GM18867 (cell line): ENCODE measurements at regions not wholly inside any gene's neighbourhood (a gene's known extent, or its start where the extent isn't known, plus 50 kb on each side); places are given as distances from the start of the nearest gene placed in this dataset.

Source experiments
- ATAC-seq: cut with Tn5 transposase; IDR thresholded peaks from one replicate; pipeline ENCODE4 v1.9.1; 2021; ENCODE audit warnings: mild to moderate bottlenecking, moderate library complexity; ENCODE audit not compliant: unreplicated experiment

GRCh38 chr5:5969942-5970483, 408.3 kb downstream of the MED10 start:
- ATAC-seq: no peak

DNA sequence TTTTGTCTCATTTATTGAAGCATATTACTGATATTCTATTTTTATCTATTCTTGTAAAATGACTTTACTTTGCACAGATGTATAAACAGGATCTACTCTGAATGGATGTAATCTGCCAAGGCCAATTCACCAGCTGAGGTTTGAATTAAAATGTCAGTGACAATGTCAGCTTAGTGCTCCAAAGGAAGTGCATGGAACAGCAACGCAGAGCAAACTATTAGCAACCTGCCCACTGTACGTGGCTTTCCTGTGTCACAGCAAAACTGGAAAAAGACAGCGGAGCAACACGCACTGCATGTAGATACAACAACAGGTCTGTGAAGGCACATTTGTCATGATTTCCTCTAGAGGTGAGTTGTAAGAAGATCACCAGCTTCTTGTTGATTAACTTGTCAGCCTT, 409.4 kb downstream of the MED10 start:
- ATAC-seq: no peak

DNA sequence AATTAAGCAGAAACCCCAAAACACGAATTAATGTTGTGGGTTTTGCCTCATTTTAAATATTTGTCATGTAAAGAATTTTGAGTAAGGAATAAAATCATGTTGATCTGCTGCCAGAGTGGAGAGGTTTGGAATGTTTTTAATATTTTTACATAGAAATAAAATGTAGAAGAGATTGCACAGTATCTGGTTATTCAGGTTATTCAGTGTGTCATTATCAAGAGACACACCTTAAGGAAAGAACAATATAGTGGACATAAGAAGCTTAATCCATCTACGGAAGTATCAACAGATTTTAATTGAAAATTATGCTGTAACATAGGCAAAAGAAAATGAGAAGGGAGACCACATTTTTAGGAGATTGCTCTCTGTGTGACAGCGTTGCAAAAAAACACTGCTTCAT, 410.4 kb downstream of the MED10 start:
- no peak for ATAC-seq

DNA sequence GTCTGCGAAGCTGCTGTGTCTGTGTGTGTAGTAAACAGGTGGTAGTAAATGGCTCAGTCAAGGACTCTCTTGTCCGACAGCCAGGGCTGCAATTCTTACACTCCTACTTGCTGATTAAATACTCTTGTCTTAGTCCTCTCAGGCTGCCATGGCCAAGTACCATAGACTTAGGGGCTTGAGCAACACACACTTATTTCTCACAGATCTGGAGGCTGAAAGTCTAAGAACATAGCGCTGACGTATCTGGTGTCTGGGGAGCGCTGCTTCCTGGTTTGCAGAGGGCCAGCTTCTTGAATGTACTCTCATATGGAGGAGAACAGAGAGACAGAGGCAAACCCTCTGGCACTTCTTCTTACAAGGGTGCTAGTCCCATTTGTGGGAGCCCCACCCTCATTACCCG, 411.0 kb downstream of the MED10 start:
- no peak for ATAC-seq

DNA sequence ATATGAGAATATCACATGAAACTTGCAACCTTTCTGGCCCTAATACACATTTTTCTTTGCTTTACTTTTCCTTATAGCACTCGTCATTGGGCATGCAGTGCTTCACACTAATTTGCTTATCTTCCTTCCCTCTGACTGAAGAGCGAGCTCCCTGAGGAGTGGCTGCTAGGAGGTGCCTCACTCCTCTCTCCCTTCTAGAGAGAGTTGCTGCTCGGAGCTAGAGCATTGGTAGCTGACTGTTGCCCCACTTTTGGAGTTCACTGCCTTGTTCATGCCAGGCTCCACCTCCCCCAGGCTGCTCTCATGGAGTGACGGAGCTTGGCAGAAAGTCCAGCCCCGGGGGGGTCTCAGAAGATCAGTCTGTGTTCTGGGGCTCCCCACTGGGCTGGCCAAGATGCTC, 413.2 kb downstream of the MED10 start:
- no peak for ATAC-seq

DNA sequence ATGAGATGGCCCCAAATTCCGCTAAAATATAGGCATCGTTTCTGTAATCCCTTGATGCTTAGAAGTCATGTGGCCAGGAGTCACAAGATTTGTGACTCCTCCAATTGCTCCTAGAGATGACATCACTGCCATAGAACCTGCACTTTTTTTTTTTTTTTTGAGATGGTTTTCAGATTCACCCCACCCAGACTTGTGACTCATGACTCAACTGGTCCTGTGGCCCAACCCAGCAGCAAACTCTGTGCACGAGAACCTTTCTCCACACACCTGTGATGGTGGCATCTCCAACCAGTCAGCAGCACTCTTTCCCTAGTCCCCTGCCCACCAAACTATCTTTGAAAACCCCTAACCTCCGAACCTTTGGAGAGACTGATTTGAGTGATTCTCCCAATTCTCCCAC, 414.0 kb downstream of the MED10 start:
- ATAC-seq: no peak

- no peak for ATAC-seq
Measured at GRCh38 chr5:5957737-5958136, 420.6 kb downstream of the MED10 start.

GRCh38 chr5:5954275-5954598, 424.1 kb downstream of the MED10 start:
- no peak for ATAC-seq

DNA sequence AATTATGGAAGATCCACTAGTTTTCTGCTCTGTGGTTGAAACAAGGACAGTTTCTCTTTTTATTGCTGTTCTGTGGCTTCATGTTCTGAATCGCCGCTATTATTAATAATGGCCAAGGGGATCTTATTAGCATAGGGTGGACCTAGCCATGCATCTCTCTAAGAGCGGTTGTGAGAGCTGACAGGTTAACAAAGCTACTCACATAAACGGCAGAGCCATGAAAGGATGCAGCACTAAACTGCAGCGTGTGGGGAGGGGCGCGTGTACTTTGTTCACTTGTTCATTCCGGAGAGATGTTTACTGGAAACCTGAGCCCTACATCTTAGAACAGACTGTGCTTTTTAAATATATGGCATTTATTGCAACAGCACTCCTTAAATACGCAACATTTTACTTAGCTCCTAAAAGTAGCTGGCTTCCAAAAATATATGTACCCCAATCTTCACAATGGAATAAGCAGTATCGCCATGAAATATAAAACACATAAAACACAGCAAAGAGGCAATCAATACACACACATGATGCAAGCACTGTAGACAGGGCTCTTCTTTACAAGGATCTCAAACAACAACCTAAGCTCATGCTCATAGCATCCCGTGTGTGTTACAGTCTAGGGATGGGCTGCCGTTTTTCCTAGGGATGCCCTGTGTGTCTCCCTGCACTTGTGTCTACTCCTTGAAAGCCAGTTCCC, 424.6 kb downstream of the MED10 start:
- no peak for ATAC-seq

GRCh38 chr5:5951953-5952352, 426.4 kb downstream of the MED10 start:
- ATAC-seq: no peak

- ATAC-seq: no peak
Measured at GRCh38 chr5:5950658-5951057, 427.7 kb downstream of the MED10 start.

DNA sequence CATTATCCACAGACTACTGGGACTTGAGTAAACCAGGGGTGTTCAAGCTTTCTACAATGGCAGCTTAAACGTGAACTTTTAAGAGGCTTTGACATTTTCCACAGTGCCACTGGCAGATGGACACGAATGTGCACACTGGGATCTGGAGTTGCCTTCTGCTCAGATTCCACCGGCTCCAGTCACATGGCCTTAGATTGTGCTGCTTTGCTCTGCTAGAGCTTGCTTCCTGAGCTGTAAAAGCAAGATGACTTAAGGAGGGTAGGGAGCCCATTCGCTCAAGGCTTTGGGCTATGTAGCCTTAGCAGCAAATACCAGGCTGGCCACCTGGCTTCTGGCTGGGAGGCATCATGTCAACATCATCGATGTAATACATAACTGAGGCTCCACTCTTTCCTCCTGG, 436.9 kb downstream of the MED10 start:
- no peak for ATAC-seq

DNA sequence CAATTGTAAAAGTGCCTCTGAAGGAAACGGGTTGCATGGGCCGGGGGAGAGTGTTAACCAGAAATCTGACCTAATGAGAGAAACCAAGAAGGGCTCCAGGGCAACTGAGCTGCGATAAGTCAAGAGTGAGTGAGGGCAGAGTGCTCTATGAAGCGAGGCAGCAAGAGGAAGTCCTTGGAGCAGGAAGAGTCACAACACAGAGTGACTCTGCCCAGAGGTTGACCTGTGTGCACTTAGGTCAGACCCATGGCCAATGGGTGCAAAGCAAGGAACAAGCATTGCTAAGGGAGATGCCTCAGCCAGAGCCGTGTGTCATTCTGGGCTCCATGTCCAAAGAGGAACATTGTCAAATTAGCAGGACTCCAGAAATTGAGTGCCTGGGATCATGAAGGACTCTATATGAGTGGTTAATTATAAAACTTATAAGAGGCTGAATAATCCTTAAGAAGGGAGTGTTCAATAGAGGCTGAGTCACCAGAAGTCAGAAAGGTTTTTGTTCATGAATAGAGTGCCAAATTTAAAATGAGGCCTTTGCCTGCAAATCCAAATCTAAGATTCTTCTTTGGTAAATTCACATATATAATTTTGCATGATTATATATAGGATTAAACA, 438.5 kb downstream of the MED10 start:
- no peak for ATAC-seq

GRCh38 chr5:5933651-5934050, 444.7 kb downstream of the MED10 start:
- ATAC-seq: no peak

GRCh38 chr5:5932824-5933223, 445.5 kb downstream of the MED10 start:
- no peak for ATAC-seq

DNA sequence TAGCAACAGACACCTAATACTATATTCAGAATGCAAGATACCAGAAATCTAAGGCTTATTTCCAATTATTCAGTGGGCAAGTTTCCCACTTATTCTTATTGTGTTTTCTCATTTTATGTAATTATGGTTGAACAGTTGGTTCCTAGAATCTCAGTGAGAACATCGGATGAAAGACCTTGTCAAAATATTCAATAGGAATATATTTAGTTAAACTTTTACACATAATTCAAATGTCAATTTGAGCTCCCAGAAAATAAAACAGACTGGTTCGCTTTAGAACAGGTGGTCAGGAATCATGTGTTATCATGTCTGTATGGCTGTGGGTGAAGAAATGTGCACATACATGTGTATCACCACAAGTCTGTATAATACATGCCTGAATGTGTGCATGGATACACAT, 447.8 kb downstream of the MED10 start:
- no peak for ATAC-seq

DNA sequence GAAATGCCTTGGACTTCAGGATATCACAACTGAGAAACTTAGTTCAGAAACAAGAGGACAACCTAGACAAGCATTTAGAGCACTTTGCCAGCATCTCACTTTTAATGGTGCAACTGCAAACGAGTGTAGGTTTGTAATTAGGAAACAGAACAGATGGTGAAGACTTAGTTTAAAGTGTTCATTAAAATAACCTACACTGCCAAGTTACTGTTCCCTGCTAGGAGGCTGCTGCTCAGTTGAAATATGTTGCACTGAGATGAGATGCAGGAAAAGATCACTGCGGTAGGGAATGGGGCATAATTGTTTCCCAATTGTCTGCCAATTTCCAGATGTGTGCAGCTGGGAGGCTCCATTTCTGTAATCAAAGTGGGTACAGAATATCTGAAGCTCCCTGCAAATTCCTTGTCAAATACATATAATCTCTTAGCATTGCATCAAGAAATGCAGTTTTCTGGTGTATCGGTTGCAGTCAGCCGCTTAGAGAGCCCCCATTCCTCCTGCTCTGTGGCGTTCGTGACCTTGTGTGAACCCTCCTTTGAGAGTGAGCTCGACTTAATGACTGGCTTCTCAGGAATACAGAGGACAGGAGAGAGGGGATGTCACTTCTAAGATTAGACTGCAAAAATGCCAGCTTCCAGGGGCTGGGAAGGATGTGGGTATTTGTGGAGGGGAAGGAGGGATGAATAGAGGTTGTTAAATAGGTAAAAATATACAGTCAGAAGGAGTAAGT, 448.9 kb downstream of the MED10 start:
- ATAC-seq: no peak

DNA sequence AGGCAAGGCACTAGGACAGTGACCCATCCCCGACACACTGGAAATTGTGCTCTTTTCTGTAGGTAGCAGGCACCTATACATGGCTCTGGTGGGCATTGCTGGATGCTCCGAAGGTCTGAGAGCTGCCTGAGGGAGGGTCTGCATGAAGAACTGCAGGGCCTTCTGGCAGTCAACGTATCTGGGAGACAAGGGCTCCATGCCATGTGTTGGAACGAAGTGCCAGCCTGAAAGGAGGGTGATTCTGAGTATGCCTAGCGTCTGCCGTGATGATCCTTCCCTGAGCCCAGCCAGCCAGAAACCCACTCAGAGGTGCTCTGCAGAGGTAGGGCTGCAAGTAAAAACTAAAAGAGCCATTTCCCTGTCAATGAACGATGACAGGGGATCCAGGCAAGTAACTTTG, 453.2 kb downstream of the MED10 start:
- ATAC-seq: no peak

DNA sequence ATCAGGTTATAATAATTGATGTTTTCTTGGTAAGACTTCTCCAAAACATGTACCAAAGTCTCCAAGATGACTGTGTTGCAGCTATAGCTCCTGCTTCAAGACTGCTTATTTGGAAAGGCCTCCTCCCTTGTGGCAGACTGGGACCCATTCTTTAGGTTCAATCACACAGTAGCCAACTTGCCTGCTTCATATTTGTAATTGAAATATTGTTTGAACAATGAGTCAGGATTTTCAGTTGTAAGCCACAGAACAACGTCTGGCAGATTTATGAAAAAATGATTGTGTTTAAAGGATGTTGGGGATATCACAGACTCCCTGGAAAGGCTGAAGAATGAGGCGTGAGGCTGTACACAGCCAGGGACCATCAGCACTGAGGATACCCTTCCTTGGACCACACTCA, 458.9 kb downstream of the MED10 start:
- ATAC-seq: no peak

DNA sequence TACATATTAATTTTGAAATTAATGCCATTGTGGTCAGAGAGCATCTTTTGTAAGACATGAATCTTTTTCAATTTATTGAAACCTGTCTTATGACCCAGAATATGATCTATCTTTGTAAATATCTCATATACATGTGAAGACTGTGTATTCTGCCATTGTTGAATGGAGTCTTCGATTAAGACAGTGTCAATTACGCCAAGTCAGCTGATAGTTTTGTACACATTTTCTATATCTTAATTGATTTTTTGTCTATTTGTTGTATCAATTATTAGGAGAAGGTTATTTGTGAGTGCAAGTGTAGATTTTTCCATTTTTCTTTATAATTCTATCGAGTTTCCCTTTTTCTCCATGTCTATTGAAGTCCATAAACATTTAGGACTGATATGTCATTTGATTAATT, 471.6 kb downstream of the MED10 start:
- ATAC-seq: no peak

- no peak for ATAC-seq
Measured at GRCh38 chr5:5905186-5905585, 473.2 kb downstream of the MED10 start.

DNA sequence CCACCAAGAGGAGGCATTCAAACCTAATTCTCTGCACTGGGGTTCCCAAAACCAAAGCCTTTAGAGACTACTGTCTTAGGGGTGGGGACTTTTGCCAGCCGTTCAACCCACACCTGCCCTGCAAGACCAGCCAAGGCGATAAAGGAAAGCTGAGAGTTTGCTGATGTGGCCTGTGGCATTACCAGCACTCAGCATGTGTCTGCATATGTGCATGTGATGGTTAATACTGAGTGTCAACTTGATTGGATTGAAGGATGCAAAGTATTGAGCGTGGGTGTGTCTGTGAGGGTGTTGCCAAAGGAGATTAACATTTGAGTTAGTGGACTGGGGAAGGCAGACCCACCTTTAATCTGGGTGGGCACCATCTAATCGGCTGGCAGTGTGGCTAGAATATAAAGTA, 474.2 kb downstream of the MED10 start:
- no peak for ATAC-seq
